CD8-positive, alpha-beta memory T cell (primary cell): ENCODE measurements at regions not wholly inside any gene's neighbourhood (a gene's known extent, or its start where the extent isn't known, plus 50 kb on each side); places are given as distances from the start of the nearest gene placed in this dataset.

ENCODE experiments used
- CTCF ChIA-PET: fragments of 350-600 bp; sonication (Branson Sonifier 250); formaldehyde crosslinking; loops from one replicate; lab custom pipeline; 2021; ENCODE audit warnings: antibody characterized with exemption; lab: Charles Lee
- POLR2A ChIA-PET: fragments of 350-600 bp; sonication (Branson Sonifier 250); formaldehyde crosslinking; loops from one replicate; lab custom pipeline; 2021; ENCODE audit warnings: antibody characterized with exemption; lab: Charles Lee
- DNase-seq, 5 donors: peaks; one replicate each; pipeline versions ENCODE4 v3.0.0 to v3.0.0-alpha.2; 2020 to 2022; ENCODE audit warnings: mixed read lengths in 1 of 5
- H3K27ac ChIP-seq: one replicate; pipeline ENCODE4 v1.7.0; 2013; ENCODE audit warnings: low read depth, mild to moderate bottlenecking, low read length, moderate library complexity
- H3K27me3 ChIP-seq: 2 replicates; pipeline ENCODE4 v1.7.0; 2013; ENCODE audit warnings: low read length, mild to moderate bottlenecking; ENCODE audit not compliant: insufficient read depth, poor library complexity, severe bottlenecking
- H3K36me3 ChIP-seq: 2 replicates; pipeline ENCODE4 v1.7.0; 2013; ENCODE audit warnings: mild to moderate bottlenecking, low read length, moderate library complexity; ENCODE audit not compliant: insufficient read depth
- H3K4me1 ChIP-seq: 2 replicates; pipeline ENCODE4 v1.7.0; 2013; ENCODE audit warnings: mild to moderate bottlenecking, low read length, moderate library complexity; ENCODE audit not compliant: insufficient read depth
- H3K4me3 ChIP-seq: 2 replicates; pipeline ENCODE4 v1.7.0; 2013; ENCODE audit warnings: mild to moderate bottlenecking, low read length
- H3K9me3 ChIP-seq: 2 replicates; pipeline ENCODE4 v1.7.0; 2013; ENCODE audit warnings: mild to moderate bottlenecking, low read length
- H3K27ac Mint-ChIP-seq, 8 donors: one replicate each; pipeline ENCODE4 v1.8.0; 2020 to 2021; ENCODE audit warnings: mixed read lengths in 8 of 8, mild to moderate bottlenecking in 6 of 8, inconsistent platforms in 3 of 8, moderate library complexity in 3 of 8
- H3K27me3 Mint-ChIP-seq, 2 donors: one replicate each; pipeline ENCODE4 v1.8.0; 2020 to 2021; ENCODE audit warnings: mixed read lengths in 2 of 2, mild to moderate bottlenecking in 1 of 2, moderate library complexity in 1 of 2
- H3K36me3 Mint-ChIP-seq, 3 donors: one replicate each; pipeline ENCODE4 v1.8.0; 2020 to 2021; ENCODE audit warnings: mixed read lengths in 3 of 3, inconsistent platforms in 1 of 3, mild to moderate bottlenecking in 1 of 3
- H3K4me1 Mint-ChIP-seq, 3 donors: one replicate each; pipeline ENCODE4 v1.8.0; 2020 to 2021; ENCODE audit warnings: mixed read lengths in 3 of 3, inconsistent platforms in 1 of 3, mild to moderate bottlenecking in 1 of 3
- H3K4me3 Mint-ChIP-seq, 7 donors: one replicate each; pipeline ENCODE4 v1.8.0; 2020 to 2021; ENCODE audit warnings: mixed read lengths in 7 of 7, mild to moderate bottlenecking in 6 of 7, moderate library complexity in 4 of 7, inconsistent platforms in 2 of 7
- H3K9me3 Mint-ChIP-seq, 5 donors: one replicate each; pipeline ENCODE4 v1.8.0; 2020 to 2022; ENCODE audit warnings: mixed read lengths in 5 of 5, mild to moderate bottlenecking in 3 of 5, moderate library complexity in 2 of 5, inconsistent platforms in 1 of 5

DNA sequence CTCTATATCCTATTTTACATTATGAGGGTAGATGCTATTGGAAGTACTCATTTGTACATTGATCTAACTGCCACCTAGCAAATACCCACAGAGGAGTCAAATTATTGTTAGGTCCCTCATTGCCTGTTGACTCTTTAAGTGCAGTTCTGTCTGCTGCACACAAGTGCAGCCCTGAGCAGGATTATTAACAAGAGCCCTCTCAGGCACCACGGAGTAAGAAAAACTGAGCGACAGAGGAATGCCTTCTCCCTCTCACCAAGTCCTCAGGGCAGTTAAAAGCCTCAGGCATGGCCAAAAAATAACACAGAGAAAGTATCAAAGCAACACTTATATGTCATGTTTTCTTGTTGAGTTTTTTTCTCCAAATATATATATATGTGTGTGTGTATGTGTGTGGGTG lies 340.0 kb upstream of the NRG3 start:
- Histone ChIP-seq H3K4me3 (no peak overlapping the region), H3K36me3 (no peaks in the 10 kb centered on the region), H3K27ac (no peak overlapping the region), H3K27me3 (no peaks in the 10 kb centered on the region), H3K4me1 (no peaks in the 10 kb centered on the region), H3K9me3 (no peaks in the 10 kb centered on the region)
- no peaks in the 10 kb centered on the region for H3K4me1 Mint-ChIP-seq
- peaks cover 0 to 2% of the 10 kb centered on the region in 2 donors for H3K27me3 Mint-ChIP-seq
- H3K4me3 Mint-ChIP-seq: no peak overlapping the region
- H3K36me3 Mint-ChIP-seq: no peaks in the 10 kb centered on the region
- no peak overlapping the region for H3K27ac Mint-ChIP-seq
- ChIA-PET CTCF (no interaction called here), POLR2A (no interaction called here)
- no peak for DNase-seq
- H3K9me3 Mint-ChIP-seq: peaks cover 2 to 37% (median 13%) of the 10 kb centered on the region in 5 donors

DNA sequence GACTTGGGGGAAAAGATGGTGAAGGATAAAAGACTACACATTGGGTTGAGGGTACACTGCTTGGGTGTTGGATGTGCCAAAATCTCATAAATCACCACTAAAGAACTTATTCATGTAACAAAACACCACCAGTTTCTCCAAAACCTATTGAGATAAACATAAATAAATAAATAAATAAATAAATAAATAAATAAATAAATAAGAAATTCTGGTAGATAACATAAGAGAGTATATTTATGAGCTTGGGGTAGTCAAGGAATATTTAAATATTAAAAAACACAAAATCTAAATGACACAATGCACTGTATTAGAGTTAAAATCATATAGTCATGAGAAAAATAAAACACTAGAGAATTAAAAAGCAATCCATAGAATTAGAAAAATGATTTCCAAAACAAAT lies 333.5 kb upstream of the NRG3 start:
- H3K4me1 Mint-ChIP-seq: no peaks in the 10 kb centered on the region
- Histone ChIP-seq H3K27me3 (no peaks in the 10 kb centered on the region), H3K9me3 (no peaks in the 10 kb centered on the region), H3K4me3 (no peak overlapping the region), H3K27ac (no peak overlapping the region), H3K36me3 (no peaks in the 10 kb centered on the region), H3K4me1 (no peaks in the 10 kb centered on the region)
- H3K36me3 Mint-ChIP-seq: no peaks in the 10 kb centered on the region
- POLR2A ChIA-PET: no interaction called here
- no peak overlapping the region for H3K27ac Mint-ChIP-seq
- peaks cover 0 to 57% (median 4%) of the 10 kb centered on the region in 5 donors for H3K9me3 Mint-ChIP-seq
- H3K27me3 Mint-ChIP-seq: no peaks in the 10 kb centered on the region
- DNase-seq: no peak
- H3K4me3 Mint-ChIP-seq: no peak overlapping the region
- CTCF ChIA-PET: no interaction called here

DNA sequence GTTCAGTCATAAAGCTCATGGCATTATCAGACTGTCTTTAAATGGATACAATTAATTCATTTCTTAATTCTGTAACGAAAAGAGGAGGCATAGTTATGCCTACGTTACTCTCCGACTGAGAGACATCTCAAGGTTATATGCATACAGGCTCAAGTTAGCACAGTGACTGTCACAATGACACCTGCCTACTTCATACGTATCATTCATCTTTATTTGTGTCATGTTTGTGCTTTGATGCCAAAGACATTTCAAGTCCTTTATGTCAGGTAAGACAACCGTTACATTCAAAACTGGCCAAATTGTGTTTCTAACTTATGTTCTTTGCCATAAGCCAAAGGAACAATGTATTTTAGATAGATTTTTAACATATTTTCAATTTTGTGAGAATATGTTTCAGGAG lies 328.8 kb upstream of the NRG3 start:
- ChIA-PET POLR2A (no interaction called here), CTCF (no interaction called here)
- Mint-ChIP-seq H3K27ac (no peak overlapping the region), H3K36me3 (no peaks in the 10 kb centered on the region), H3K27me3 (no peaks in the 10 kb centered on the region), H3K9me3 (peaks cover 1 to 38% (median 15%) of the 10 kb centered on the region in 5 donors), H3K4me3 (no peak overlapping the region), H3K4me1 (no peaks in the 10 kb centered on the region)
- DNase-seq: no peak
- Histone ChIP-seq H3K4me3 (no peak overlapping the region), H3K9me3 (no peaks in the 10 kb centered on the region), H3K27me3 (no peaks in the 10 kb centered on the region), H3K36me3 (no peaks in the 10 kb centered on the region), H3K4me1 (no peaks in the 10 kb centered on the region), H3K27ac (no peak overlapping the region)

DNA sequence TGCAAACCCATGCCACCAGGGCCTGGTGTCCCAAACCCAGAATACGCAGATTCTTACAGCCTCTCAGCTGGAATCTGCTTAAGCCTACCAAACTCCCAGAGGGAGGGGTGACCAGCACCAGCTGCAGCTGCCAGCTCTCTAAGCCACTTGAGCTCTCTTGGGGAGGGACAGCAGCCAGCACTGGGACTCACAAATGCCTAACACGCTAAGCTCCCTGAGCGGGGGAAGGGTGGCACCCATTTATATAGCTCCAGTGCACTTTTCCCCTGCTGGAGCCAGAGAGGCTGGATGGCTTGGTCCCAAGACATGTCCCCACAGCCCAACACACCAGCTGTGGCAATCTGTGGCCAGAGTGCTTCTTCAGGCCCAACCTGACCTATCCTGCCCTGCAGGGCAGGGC lies 326.8 kb upstream of the NRG3 start:
- no peak for DNase-seq
- ChIA-PET POLR2A (no interaction called here), CTCF (no interaction called here)
- no peaks in the 10 kb centered on the region for H3K27me3 Mint-ChIP-seq
- Histone ChIP-seq H3K27me3 (no peaks in the 10 kb centered on the region), H3K36me3 (no peaks in the 10 kb centered on the region), H3K4me1 (no peaks in the 10 kb centered on the region), H3K27ac (no peak overlapping the region), H3K9me3 (no peaks in the 10 kb centered on the region), H3K4me3 (no peak overlapping the region)
- H3K27ac Mint-ChIP-seq: no peak overlapping the region
- no peaks in the 10 kb centered on the region for H3K36me3 Mint-ChIP-seq
- peaks cover 6 to 37% (median 16%) of the 10 kb centered on the region in 5 donors for H3K9me3 Mint-ChIP-seq
- no peaks in the 10 kb centered on the region for H3K4me1 Mint-ChIP-seq
- H3K4me3 Mint-ChIP-seq: no peak overlapping the region

GRCh38 chr10:81564143-81564542 lies 310.9 kb upstream of the NRG3 start:
- Histone ChIP-seq H3K4me3 (no peak overlapping the region), H3K4me1 (no peaks in the 10 kb centered on the region), H3K9me3 (no peaks in the 10 kb centered on the region), H3K27me3 (no peaks in the 10 kb centered on the region), H3K27ac (no peak overlapping the region), H3K36me3 (no peaks in the 10 kb centered on the region)
- no peak overlapping the region for H3K4me3 Mint-ChIP-seq
- no peak overlapping the region for H3K27ac Mint-ChIP-seq
- no peaks in the 10 kb centered on the region for H3K27me3 Mint-ChIP-seq
- no peaks in the 10 kb centered on the region for H3K36me3 Mint-ChIP-seq
- ChIA-PET CTCF (no interaction called here), POLR2A (no interaction called here)
- H3K4me1 Mint-ChIP-seq: no peaks in the 10 kb centered on the region
- H3K9me3 Mint-ChIP-seq: peaks cover 2 to 35% (median 9%) of the 10 kb centered on the region in 5 donors
- DNase-seq: no peak

- no peak overlapping the region for H3K4me3 Mint-ChIP-seq
- no peaks in the 10 kb centered on the region for H3K4me1 Mint-ChIP-seq
- ChIA-PET POLR2A (no interaction called here), CTCF (no interaction called here)
- peaks cover 3 to 17% (median 8%) of the 10 kb centered on the region in 5 donors for H3K9me3 Mint-ChIP-seq
- H3K9me3 ChIP-seq: no peaks in the 10 kb centered on the region
- DNase-seq: no peak
- no peak overlapping the region for H3K27ac ChIP-seq
- H3K36me3 ChIP-seq: no peaks in the 10 kb centered on the region
- no peaks in the 10 kb centered on the region for H3K4me1 ChIP-seq
- peaks cover 0 to 2% of the 10 kb centered on the region in 2 donors for H3K27me3 Mint-ChIP-seq
- H3K36me3 Mint-ChIP-seq: no peaks in the 10 kb centered on the region
- no peak overlapping the region for H3K4me3 ChIP-seq
- H3K27me3 ChIP-seq: no peaks in the 10 kb centered on the region
- H3K27ac Mint-ChIP-seq: no peak overlapping the region
Measured at GRCh38 chr10:81569488-81569887, 305.5 kb upstream of the NRG3 start.

GRCh38 chr10:81570349-81570748 lies 304.6 kb upstream of the NRG3 start:
- Mint-ChIP-seq H3K27me3 (peaks cover 0 to 2% of the 10 kb centered on the region in 2 donors), H3K36me3 (no peaks in the 10 kb centered on the region), H3K4me3 (no peak overlapping the region), H3K27ac (no peak overlapping the region), H3K4me1 (no peaks in the 10 kb centered on the region), H3K9me3 (peaks cover 3 to 26% (median 8%) of the 10 kb centered on the region in 5 donors)
- H3K27me3 ChIP-seq: no peaks in the 10 kb centered on the region
- H3K36me3 ChIP-seq: no peaks in the 10 kb centered on the region
- H3K4me3 ChIP-seq: no peak overlapping the region
- no peak for DNase-seq
- POLR2A ChIA-PET: no interaction called here
- H3K27ac ChIP-seq: no peak overlapping the region
- H3K4me1 ChIP-seq: no peaks in the 10 kb centered on the region
- CTCF ChIA-PET: no interaction called here
- no peaks in the 10 kb centered on the region for H3K9me3 ChIP-seq

DNA sequence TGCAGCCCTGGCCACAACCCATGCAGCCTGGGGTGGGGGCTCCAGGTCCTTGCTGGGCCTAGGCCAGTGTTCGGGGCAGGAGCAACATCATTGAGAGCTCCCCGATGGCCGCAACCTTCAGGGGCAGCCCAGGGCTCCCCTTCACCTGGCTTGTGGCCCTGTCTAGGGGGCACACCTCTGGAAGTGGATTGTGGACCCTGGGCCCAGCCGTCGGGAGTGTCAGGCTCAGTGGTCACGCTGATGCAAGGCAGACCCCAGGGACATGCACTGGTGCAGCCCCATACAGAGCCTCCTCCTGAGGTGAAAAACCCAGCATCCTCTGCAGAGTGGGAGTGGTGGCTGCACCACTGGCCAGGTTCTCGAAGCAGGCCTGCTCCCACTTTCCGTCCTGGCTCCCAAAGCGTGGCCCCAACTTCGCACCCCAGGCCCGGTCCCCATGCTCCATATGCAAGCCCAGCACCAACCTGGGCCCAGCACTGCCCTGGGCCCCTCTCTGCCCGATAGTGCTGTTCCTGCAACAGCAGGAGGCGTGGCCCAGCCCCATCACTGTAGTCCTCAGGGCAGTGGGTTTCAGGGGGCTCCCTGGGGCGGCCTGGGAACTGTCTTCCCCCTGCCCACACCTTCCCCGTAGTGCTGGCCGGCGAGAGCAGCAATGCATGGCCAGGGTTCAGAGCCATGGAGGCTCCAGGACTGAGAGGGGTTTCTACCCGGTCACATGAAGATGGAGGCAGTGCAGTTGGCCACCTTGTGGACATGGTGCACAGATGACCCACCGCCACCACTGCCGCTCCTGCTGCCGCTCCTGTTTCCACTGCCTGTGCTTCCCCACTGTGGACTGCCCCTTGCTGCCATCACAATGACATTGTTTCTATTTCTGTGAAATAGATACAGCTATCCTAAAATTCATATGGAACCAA lies 303.9 kb upstream of the NRG3 start:
- H3K27ac ChIP-seq: no peak overlapping the region
- POLR2A ChIA-PET: no interaction called here
- H3K36me3 ChIP-seq: no peaks in the 10 kb centered on the region
- no peaks in the 10 kb centered on the region for H3K9me3 ChIP-seq
- Mint-ChIP-seq H3K4me3 (no peak overlapping the region), H3K27me3 (peaks cover 0 to 2% of the 10 kb centered on the region in 2 donors), H3K9me3 (peaks cover 3 to 30% (median 11%) of the 10 kb centered on the region in 5 donors), H3K27ac (no peak overlapping the region), H3K4me1 (no peaks in the 10 kb centered on the region), H3K36me3 (no peaks in the 10 kb centered on the region)
- H3K4me1 ChIP-seq: no peaks in the 10 kb centered on the region
- no peak for DNase-seq
- CTCF ChIA-PET: no interaction called here
- H3K27me3 ChIP-seq: no peaks in the 10 kb centered on the region
- no peak overlapping the region for H3K4me3 ChIP-seq
